SK-N-SH (cell line): ENCODE measurements at regions not wholly inside any gene's neighbourhood (a gene's known extent, or its start where the extent isn't known, plus 50 kb on each side); places are given as distances from the start of the nearest gene placed in this dataset.

ENCODE experiments used
- CTCF ChIA-PET: fragments of 300-600, 350-600 bp; formaldehyde crosslinking; extraction: SDS; loops from one replicate; lab custom pipeline; 2021; lab: Yijun Ruan, JAX
- POLR2A ChIA-PET: fragments of 350-600 bp; sonication (Branson Sonifier 250); formaldehyde crosslinking; extraction: SDS; loops from one replicate; lab custom pipeline; 2020; ENCODE audit warnings: antibody characterized with exemption, inconsistent platforms; lab: Yijun Ruan, JAX
- DNase-seq: peaks from one replicate; pipeline ENCODE4 v3.0.0; 2012
- H2AFZ ChIP-seq: fragments of 200-600 bp; sonication (generic); 2 replicates; pipeline ENCODE4 v1.8.1; 2016; ENCODE audit warnings: antibody characterized with exemption, mild to moderate bottlenecking, low read depth
- H3F3A ChIP-seq: fragments of 200-600 bp; sonication (generic); replicated peaks from 2 replicates; pipeline ENCODE3; 2016; ENCODE audit warnings: antibody characterized with exemption, mild to moderate bottlenecking; ENCODE audit not compliant: insufficient read depth
- H3K27ac ChIP-seq, 2 experiments: fragments of 200-500 bp in 1 of 2; fragments of 200-600 bp in 1 of 2; sonication (Bioruptor generic) in 1 of 2; sonication (generic), shearing (Covaris generic) in 1 of 2; 2 replicates each; pipeline versions ENCODE4 v1.5.1 to v1.6.1; 2014 to 2016; ENCODE audit warnings: low read depth in 2 of 2, inconsistent platforms in 1 of 2, low read length in 1 of 2, mild to moderate bottlenecking in 1 of 2, mixed read lengths in 1 of 2
- H3K27me3 ChIP-seq: fragments of 200-600 bp; sonication (generic), shearing (Covaris generic); 2 replicates; pipeline ENCODE4 v1.6.1; 2016; ENCODE audit warnings: mixed run types; ENCODE audit not compliant: insufficient read depth
- H3K36me3 ChIP-seq, 2 experiments: fragments of 200-500 bp in 1 of 2; fragments of 200-600 bp in 1 of 2; sonication (Bioruptor generic) in 1 of 2; sonication (generic) in 1 of 2; replicated peaks in 1 of 2; 2 replicates each; pipeline versions ENCODE3 to v1.5.1; 2014 to 2016; ENCODE audit warnings: low read length in 1 of 2, mild to moderate bottlenecking in 1 of 2; ENCODE audit not compliant: insufficient read depth in 2 of 2, control insufficient read depth in 1 of 2
- H3K4me1 ChIP-seq, 2 experiments: fragments of 200-500 bp in 1 of 2; fragments of 200-600 bp in 1 of 2; sonication (Bioruptor generic) in 1 of 2; sonication (generic), shearing (Covaris generic) in 1 of 2; 2 replicates each; pipeline versions ENCODE4 v1.5.1 to v1.6.1; 2014 to 2016; ENCODE audit warnings: low read depth in 1 of 2, low read length in 1 of 2, mixed run types in 1 of 2; ENCODE audit not compliant: insufficient read depth in 2 of 2, control insufficient read depth in 1 of 2
- H3K4me2 ChIP-seq: fragments of 200-600 bp; sonication (generic), shearing (Covaris generic); 2 replicates; pipeline ENCODE4 v1.6.1; 2017; ENCODE audit warnings: mixed run types
- H3K4me3 ChIP-seq, 2 experiments: fragments of 200-500 bp in 1 of 2; fragments of 200-600 bp in 1 of 2; sonication (Bioruptor generic) in 1 of 2; sonication (generic), shearing (Covaris generic) in 1 of 2; 2 replicates each; pipeline versions ENCODE4 v1.5.1 to v1.8.1; 2014 to 2016; ENCODE audit warnings: low read depth in 2 of 2, inconsistent platforms in 1 of 2, low read length in 1 of 2, mild to moderate bottlenecking in 1 of 2, mixed read lengths in 1 of 2, moderate library complexity in 1 of 2
- H3K79me2 ChIP-seq: fragments of 200-600 bp; sonication (generic); 2 replicates; pipeline ENCODE4 v1.8.1; 2017; ENCODE audit warnings: mild to moderate bottlenecking; ENCODE audit not compliant: insufficient read depth
- H3K9ac ChIP-seq: fragments of 200-600 bp; sonication (generic); 2 replicates; pipeline ENCODE4 v1.6.1; 2017; ENCODE audit warnings: mixed run types
- H3K9me2 ChIP-seq: fragments of 200-600 bp; sonication (generic); 2 replicates; pipeline ENCODE4 v1.6.1; 2017; ENCODE audit warnings: mixed run types
- H3K9me3 ChIP-seq: fragments of 200-600 bp; sonication (generic); 2 replicates; pipeline ENCODE4 v1.6.1; 2017; ENCODE audit warnings: mixed run types, mild to moderate bottlenecking, moderate library complexity
- H4K20me1 ChIP-seq: fragments of 200-600 bp; sonication (generic); 2 replicates; pipeline ENCODE4 v1.6.1; 2017; ENCODE audit warnings: mild to moderate bottlenecking, mixed run types; ENCODE audit not compliant: insufficient read depth
- CHD2 ChIP-seq: fragments of 150-350 bp; IDR thresholded peaks from 2 replicates; pipeline ENCODE4 v1.6.1; 2018; ENCODE audit warnings: low read length; ENCODE audit not compliant: partially characterized antibody
- EP300 ChIP-seq, 2 experiments: IDR thresholded peaks; 2 replicates each; pipeline versions ENCODE4 v1.4.0 to v1.6.1; 2012; ENCODE audit warnings: borderline replicate concordance in 1 of 2, low read depth in 1 of 2, low read length in 1 of 2
- EZH2phosphoT487 ChIP-seq: fragments of 200-600 bp; sonication (generic); IDR thresholded peaks from 2 replicates; pipeline ENCODE4 v1.6.1; 2017; ENCODE audit warnings: low read depth, mixed run types, mild to moderate bottlenecking, antibody characterized with exemption, moderate library complexity, borderline replicate concordance
- FOXJ3 ChIP-seq: sonication (generic); formaldehyde crosslinking; IDR thresholded peaks from 2 replicates; pipeline ENCODE4 v1.5.1; 2020; ENCODE audit warnings: mild to moderate bottlenecking, missing genetic modification reagents
- GABPA ChIP-seq: IDR thresholded peaks from 2 replicates; pipeline ENCODE4 v1.4.0; 2012; ENCODE audit warnings: low read depth, mild to moderate bottlenecking
- IRF3 ChIP-seq: fragments of 150-350 bp; IDR thresholded peaks from 2 replicates; pipeline ENCODE4 v1.6.1; 2016; ENCODE audit warnings: mild to moderate bottlenecking, low read depth, low read length
- JUND ChIP-seq: IDR thresholded peaks from 2 replicates; pipeline ENCODE4 v1.4.0; 2012
- MAX ChIP-seq: IDR thresholded peaks from 2 replicates; pipeline ENCODE4 v1.4.0; 2012; ENCODE audit warnings: low read depth
- NRF1 ChIP-seq: IDR thresholded peaks from 2 replicates; pipeline ENCODE4 v1.6.1; 2012; ENCODE audit warnings: low read depth, mild to moderate bottlenecking, low read length
- POLR2AphosphoS5 ChIP-seq: IDR thresholded peaks from 2 replicates; pipeline ENCODE4 v1.6.1; 2012; ENCODE audit warnings: low read depth, low read length
- SIN3A ChIP-seq: IDR thresholded peaks from 2 replicates; pipeline ENCODE4 v1.6.1; 2012; ENCODE audit warnings: low read depth, mild to moderate bottlenecking, low read length, moderate library complexity, borderline replicate concordance
- SMC3 ChIP-seq: IDR thresholded peaks from 2 replicates; pipeline ENCODE4 v1.6.1; 2012; ENCODE audit warnings: low read depth, low read length, improper control_type of control experiment
- TAF1 ChIP-seq: IDR thresholded peaks from 2 replicates; pipeline ENCODE4 v1.6.1; 2012; ENCODE audit warnings: low read depth, mild to moderate bottlenecking, low read length, moderate library complexity, borderline replicate concordance
- USF1 ChIP-seq: IDR thresholded peaks from 2 replicates; pipeline ENCODE4 v1.4.0; 2012; ENCODE audit warnings: low read depth, borderline replicate concordance
- USF2 ChIP-seq: fragments of 150-350 bp; IDR thresholded peaks from 2 replicates; pipeline ENCODE4 v1.6.1; 2017; ENCODE audit warnings: antibody characterized with exemption, low read length, low read depth, borderline replicate concordance
- YY1 ChIP-seq: IDR thresholded peaks from 2 replicates; pipeline ENCODE4 v1.4.0; 2012; ENCODE audit warnings: low read depth, mild to moderate bottlenecking
- WGBS: methylation state at CpG from one replicate; pipeline ENCODE4 v1.1.6; 2017; ENCODE audit warnings: low lambda C conversion rate; 5-methylcytosine and 5-hydroxymethylcytosine counted together
- TF ChIP-seq, protein P1 (sequence below): IDR thresholded peaks from 2 replicates; pipeline ENCODE4 v1.6.1; 2012; ENCODE audit warnings: mild to moderate bottlenecking, low read depth, low read length, moderate library complexity
- TF ChIP-seq, protein P2 (sequence below): IDR thresholded peaks from 2 replicates; pipeline ENCODE4; 2012

- TF ChIP-seq, protein P1, sequence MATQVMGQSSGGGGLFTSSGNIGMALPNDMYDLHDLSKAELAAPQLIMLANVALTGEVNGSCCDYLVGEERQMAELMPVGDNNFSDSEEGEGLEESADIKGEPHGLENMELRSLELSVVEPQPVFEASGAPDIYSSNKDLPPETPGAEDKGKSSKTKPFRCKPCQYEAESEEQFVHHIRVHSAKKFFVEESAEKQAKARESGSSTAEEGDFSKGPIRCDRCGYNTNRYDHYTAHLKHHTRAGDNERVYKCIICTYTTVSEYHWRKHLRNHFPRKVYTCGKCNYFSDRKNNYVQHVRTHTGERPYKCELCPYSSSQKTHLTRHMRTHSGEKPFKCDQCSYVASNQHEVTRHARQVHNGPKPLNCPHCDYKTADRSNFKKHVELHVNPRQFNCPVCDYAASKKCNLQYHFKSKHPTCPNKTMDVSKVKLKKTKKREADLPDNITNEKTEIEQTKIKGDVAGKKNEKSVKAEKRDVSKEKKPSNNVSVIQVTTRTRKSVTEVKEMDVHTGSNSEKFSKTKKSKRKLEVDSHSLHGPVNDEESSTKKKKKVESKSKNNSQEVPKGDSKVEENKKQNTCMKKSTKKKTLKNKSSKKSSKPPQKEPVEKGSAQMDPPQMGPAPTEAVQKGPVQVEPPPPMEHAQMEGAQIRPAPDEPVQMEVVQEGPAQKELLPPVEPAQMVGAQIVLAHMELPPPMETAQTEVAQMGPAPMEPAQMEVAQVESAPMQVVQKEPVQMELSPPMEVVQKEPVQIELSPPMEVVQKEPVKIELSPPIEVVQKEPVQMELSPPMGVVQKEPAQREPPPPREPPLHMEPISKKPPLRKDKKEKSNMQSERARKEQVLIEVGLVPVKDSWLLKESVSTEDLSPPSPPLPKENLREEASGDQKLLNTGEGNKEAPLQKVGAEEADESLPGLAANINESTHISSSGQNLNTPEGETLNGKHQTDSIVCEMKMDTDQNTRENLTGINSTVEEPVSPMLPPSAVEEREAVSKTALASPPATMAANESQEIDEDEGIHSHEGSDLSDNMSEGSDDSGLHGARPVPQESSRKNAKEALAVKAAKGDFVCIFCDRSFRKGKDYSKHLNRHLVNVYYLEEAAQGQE: no peak
- no peak for TF ChIP-seq SIN3A
- no peak for TF ChIP-seq POLR2AphosphoS5
- TF ChIP-seq, protein P2, sequence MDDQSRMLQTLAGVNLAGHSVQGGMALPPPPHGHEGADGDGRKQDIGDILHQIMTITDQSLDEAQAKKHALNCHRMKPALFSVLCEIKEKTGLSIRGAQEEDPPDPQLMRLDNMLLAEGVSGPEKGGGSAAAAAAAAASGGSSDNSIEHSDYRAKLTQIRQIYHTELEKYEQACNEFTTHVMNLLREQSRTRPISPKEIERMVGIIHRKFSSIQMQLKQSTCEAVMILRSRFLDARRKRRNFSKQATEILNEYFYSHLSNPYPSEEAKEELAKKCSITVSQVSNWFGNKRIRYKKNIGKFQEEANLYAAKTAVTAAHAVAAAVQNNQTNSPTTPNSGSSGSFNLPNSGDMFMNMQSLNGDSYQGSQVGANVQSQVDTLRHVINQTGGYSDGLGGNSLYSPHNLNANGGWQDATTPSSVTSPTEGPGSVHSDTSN: no peak
- TF ChIP-seq EP300 (IDR thresholded peaks at IDR 0.05; ENCODE audit: borderline replicate concordance in 1 of 2, low read depth in 1 of 2, low read length in 1 of 2): no peak
Observed at GRCh38 chr11:80297858-80298632, 857.2 kb upstream of the TENM4 start (continued).

- no peaks in the 10 kb centered on the region for H3K27me3 ChIP-seq
- TF ChIP-seq FOXJ3: no peak
- TF ChIP-seq TAF1: no peak
- no peak for TF ChIP-seq MAX
- TF ChIP-seq NRF1: no peak
- TF ChIP-seq, protein P1: no peak
- no peak for TF ChIP-seq IRF3
- TF ChIP-seq YY1: no peak
- TF ChIP-seq CHD2: no peak
- no peak for TF ChIP-seq GABPA
- TF ChIP-seq USF2: no peak
- no peak for TF ChIP-seq JUND
- no peak for TF ChIP-seq SMC3
- no peak for TF ChIP-seq EP300 (IDR thresholded peaks at IDR 0.05; ENCODE audit: borderline replicate concordance in 1 of 2, low read depth in 1 of 2, low read length in 1 of 2)
- no peak for TF ChIP-seq USF1
- no peak for TF ChIP-seq EZH2phosphoT487
Observed at GRCh38 chr11:80293293-80293692, 852.5 kb upstream of the TENM4 start.

More at GRCh38 chr11:80293293-80293692, 852.5 kb upstream of the TENM4 start:
- H3K9me2 ChIP-seq: no peaks in the 10 kb centered on the region
- H2AFZ ChIP-seq: no peak overlapping the region
- 46% methylated on average over 2 of the region's 2 CpGs for WGBS
- H3K4me3 ChIP-seq: no peak overlapping the region
- DNase-seq: no peak
- no peaks in the 10 kb centered on the region for H3K9me3 ChIP-seq
- no peaks in the 10 kb centered on the region for H3K4me1 ChIP-seq
- CTCF ChIA-PET: no interaction called here
- H3F3A ChIP-seq: no peaks in the 10 kb centered on the region
- H3K27ac ChIP-seq: no peak overlapping the region
- H3K79me2 ChIP-seq: no peaks in the 10 kb centered on the region
- no peak overlapping the region for H3K4me2 ChIP-seq
- H4K20me1 ChIP-seq: no peaks in the 10 kb centered on the region
- H3K36me3 ChIP-seq: no peaks in the 10 kb centered on the region
- no peak overlapping the region for H3K9ac ChIP-seq
- POLR2A ChIA-PET: no interaction called here
